Gastroesophageal sphincter (tissue), 3 donors: ENCODE measurements at regions not wholly inside any gene's neighbourhood (a gene's known extent, or its start where the extent isn't known, plus 50 kb on each side); places are given as distances from the start of the nearest gene placed in this dataset.
"Not testable (repeated sequence)": the region's sequence is repeated elsewhere in the genome, so short reads cannot be mapped to it uniquely, and the experiment has no call there.

Experiments
- CTCF ChIP-seq, 4 experiments: fragments of 200-600 bp in 2 of 4; fragments of 450-650 bp in 2 of 4; sonication (generic) in 1 of 4; IDR thresholded peaks; one replicate each; pipeline ENCODE4 v1.5.1; 2017 to 2019; ENCODE audit warnings: antibody characterized with exemption in 4 of 4, mild to moderate bottlenecking in 2 of 4, moderate library complexity in 2 of 4
- EP300 ChIP-seq: sonication (generic); formaldehyde crosslinking; IDR thresholded peaks from one replicate; pipeline ENCODE4 v1.6.1; 2017; ENCODE audit warnings: antibody characterized with exemption, mild to moderate bottlenecking
- POLR2A ChIP-seq, 2 donors: fragments of 450-650 bp; IDR thresholded peaks; one replicate each; pipeline ENCODE4 v1.6.1; 2017; ENCODE audit warnings: antibody characterized with exemption in 2 of 2, mild to moderate bottlenecking in 2 of 2, moderate library complexity in 1 of 2
- POLR2AphosphoS5 ChIP-seq: sonication (generic); formaldehyde crosslinking; IDR thresholded peaks from one replicate; pipeline ENCODE4 v1.6.1; 2017; ENCODE audit warnings: antibody characterized with exemption

GRCh38 chr2:58691041-58691440 lies 449.9 kb upstream of the FANCL start:
- TF ChIP-seq CTCF (IDR thresholded peaks at IDR 0.05); POLR2AphosphoS5; POLR2A (IDR thresholded peaks at IDR 0.05); EP300: not testable (repeated sequence)
